Activated T-cell treated with anti-CD3 and anti-CD28 coated beads, Interleukin-2, amount 50 U/mL, for 48 hours (primary cell): ENCODE measurements at regions not wholly inside any gene's neighbourhood (a gene's known extent, or its start where the extent isn't known, plus 50 kb on each side); places are given as distances from the start of the nearest gene placed in this dataset.

Experiments used
- DNase-seq, 2 experiments: peaks; one replicate each; pipeline ENCODE4 v3.0.0-alpha.2; 2020

DNA sequence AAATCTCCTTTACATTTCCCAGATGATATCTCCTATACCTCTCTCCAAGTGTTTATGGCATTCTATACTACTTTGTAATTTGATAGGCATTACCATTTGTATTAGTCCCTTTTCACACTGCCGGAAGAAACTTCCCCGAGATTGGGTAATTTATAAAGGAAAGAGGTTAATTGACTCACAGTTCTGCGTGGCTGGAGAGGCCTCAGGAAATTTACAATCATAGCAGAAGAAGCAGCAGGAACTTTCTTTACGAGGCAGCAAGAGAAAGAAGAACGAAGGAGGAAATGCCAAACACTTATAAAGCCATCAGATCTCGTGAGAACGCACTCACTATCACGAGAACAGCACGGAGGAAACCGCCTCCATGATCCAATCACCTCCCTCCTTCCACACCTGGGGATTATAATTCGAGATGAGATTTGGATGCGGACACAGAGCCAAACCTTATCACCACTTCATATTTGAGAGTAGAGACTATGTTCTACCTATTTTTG lies 1194.6 kb downstream of the SORCS1 start:
- no peak for DNase-seq

DNA sequence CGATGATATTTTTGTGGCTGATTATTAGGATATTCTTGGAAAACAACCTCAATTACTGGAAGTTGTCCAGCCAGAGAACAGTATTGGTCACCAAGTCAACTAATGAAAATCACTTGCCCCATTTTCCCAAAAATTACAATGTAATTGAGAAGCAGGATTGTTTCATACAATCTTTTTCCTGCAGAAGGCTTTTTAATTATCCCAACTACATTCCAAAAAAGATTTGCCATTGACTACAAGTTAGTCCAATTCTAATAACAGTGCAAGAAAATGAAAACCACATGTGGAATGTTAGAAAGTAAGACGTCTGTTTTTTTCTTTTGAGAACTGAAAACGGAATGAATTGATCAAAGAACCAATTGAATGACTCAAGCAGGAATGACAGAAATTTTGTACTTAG lies 1195.8 kb downstream of the SORCS1 start:
- no peak for DNase-seq

DNA sequence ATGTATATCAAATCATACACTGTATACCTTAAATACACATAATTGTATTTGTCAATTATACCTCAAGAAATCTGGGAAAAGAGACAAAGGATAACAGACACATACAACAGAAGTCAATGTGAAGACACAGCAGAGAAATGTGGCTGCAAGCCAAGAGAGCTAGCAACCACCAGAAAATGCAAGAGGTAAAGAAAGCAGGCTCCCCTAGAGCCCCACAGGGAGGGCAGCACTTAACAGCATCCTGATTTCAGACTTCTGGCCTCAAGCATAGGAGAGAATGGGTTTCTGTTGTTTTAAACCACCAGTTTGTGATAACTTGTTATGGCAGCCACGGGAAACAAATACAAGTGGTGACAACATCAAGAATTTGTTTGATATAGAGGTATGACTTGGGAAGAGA lies 1197.2 kb downstream of the SORCS1 start:
- DNase-seq, result no peak

DNA sequence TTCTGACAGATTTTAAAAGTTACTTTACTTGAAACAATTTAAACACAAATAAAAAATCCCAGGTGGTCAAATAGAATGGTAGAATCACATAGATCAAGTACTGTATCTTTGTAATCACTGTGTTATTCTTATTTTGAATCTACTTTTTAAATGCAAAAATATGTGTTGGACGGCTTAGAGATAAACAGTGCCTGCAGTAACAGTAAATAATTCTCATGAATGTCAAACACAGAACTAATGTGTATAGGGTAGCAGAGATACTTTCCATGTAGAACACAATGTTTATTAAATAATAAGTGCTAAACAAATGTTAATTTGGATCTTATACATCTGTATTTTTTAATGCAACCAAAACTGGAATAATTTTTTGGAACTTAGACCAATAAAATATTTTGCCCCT lies 1199.4 kb downstream of the SORCS1 start:
- DNase-seq, result no peak

DNA sequence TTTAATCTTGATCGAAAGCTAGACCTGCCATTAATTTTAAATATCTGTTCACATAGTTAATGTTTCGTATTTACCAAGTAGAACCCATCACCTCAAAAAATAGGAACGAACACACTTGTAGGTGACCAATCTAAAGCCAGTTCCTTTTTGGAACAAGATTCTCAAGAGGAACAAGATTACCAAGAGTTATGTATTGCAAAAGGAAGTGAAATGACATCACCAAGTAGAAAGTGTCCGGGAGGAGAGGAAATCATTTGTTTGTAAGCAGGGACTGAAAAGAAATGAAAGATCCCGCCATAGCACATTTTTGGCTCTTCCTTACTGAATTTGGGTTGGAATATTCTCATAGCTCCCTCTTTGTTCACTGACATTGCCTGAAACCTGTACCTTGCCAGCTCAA lies 1200.5 kb downstream of the SORCS1 start:
- no peak for DNase-seq

DNA sequence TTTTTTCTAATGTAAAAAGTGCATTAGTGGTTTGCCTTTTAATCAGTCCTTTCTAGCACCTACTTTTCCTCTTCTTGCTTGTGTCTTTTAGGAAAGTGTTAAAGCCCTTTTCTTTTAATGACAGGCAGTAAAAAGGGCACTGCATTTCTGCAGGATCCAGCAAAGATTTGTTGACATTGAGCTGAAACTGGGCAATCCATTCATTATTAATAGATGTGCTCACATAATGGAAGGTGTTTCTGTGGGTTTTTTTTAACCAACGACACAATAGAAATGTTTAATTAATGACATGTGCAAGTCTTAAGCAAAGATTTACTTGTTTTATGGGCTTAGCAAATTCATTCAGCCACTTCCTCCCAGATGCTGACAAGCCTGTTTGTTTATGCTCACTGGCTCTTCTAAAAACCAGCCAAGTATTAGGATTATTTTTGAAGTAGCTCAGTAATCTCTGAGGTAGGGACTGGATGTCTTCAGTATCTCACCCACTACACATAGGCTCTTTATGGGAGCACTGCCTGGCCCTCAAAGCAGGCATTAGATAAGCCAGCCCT lies 1201.1 kb downstream of the SORCS1 start:
- DNase-seq, result no peak

DNA sequence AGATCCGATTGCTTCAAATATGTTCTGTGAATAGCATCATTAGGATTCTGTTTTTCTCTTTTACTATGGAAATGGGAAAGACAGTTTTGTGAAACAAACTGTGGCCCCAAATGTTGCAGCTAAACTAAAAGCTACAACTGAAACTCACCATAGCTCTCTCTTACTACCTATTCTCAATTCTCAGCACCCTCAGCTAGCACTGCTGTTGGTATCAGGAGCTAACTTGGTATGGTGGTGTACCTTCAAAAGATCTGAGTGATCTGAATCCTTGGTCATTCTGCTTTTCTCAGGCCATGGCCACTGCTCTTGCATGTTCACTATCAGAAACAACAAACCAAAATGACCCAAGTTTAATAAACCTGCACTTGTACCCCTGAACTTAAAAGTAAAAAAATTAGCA lies 1208.0 kb downstream of the SORCS1 start:
- no peak for DNase-seq

DNA sequence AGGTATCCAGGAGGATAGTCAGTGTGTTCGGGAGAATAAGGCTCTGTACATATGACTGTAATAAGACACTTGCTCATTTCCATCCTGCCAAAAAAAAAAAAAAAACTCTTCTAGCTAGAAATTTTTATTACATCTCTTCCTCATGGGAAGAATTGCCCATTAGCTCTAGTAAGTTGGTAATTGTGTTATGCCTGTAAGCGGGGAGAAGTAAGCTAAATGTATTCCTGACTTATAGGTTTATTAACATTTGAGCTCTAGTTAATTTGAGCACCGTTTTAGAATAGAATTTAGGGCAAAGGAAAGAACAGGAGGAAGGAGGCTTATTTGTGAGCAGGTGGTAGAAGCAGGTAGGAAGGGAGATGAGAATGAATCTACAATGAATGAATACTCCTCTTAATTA lies 1210.6 kb downstream of the SORCS1 start:
- no peak for DNase-seq

DNA sequence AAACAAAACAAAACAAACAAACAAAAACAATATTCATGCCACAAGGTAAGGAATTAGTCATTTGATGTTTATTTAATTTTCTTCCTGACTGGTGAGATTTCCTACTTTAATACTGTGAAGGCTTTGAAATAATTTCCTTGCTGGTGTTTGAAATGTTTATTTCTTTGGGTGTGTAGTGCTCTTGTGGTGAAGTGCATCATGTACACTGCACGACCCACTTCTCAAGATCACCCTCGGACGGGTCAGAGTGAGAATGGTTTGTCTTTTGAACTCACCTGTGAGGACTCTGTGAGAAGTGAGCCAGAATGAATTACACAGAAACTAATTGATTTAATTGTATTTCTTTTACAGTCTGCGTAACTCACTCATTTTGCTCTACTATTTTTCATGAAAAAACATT lies 1211.5 kb downstream of the SORCS1 start:
- no peak for DNase-seq

DNA sequence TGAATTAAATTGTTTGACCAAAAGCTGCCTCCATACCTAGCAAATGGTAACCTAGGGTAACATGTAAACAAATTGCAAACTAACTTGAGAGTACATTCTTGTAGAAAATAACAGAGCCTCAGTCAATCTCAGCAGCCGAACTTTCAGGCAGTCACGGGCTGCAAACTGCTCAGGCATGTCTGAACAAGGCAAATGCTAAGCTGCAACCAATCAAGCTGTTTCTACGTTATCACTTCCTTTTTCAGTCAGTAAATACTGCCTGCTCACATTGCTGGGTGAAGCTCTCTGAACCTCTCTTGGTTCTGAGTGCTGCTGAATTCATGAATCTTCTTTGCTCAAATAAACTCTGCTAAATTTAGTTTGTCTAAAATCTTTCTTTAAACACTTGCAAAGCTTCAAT lies 1212.4 kb downstream of the SORCS1 start:
- DNase-seq, result no peak

DNA sequence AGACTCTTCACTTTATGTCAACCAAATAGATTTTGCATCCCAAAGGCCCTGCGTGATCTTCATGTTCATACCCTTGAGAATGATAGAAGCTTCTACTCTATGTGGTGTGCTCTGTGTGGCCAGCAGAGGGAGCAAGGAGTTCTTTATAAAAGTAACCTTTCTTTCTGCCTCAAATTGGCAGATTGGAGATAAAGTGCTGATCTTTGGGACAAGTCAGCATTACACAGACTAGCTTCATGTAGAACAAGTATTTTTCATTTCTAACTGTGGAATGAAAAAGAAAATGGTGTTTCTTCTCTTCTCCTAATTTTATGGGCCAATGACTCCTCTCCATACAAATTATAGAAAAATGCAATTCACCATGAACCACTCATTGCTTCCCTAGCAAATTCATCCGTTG lies 1214.1 kb downstream of the SORCS1 start:
- DNase-seq, result peak; percentile 17 to 21

DNA sequence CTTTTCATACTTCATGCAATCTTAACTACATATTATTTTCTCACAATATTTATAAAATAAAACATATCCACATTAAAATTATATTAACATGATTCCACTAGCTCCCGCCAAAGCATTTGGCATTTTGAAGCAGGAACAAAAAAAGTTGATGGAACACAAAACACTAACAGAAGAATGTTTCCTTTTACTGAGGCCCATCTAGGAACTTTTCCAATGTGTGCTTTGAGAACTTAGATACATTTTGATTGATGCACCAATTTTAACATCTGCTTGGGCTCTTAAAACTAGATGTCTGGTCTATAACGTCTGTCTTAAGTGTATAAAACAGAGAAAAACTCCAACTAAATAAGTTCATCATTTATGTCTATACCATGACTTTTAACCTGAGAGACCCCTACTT lies 1214.8 kb downstream of the SORCS1 start:
- DNase-seq, result no peak

DNA sequence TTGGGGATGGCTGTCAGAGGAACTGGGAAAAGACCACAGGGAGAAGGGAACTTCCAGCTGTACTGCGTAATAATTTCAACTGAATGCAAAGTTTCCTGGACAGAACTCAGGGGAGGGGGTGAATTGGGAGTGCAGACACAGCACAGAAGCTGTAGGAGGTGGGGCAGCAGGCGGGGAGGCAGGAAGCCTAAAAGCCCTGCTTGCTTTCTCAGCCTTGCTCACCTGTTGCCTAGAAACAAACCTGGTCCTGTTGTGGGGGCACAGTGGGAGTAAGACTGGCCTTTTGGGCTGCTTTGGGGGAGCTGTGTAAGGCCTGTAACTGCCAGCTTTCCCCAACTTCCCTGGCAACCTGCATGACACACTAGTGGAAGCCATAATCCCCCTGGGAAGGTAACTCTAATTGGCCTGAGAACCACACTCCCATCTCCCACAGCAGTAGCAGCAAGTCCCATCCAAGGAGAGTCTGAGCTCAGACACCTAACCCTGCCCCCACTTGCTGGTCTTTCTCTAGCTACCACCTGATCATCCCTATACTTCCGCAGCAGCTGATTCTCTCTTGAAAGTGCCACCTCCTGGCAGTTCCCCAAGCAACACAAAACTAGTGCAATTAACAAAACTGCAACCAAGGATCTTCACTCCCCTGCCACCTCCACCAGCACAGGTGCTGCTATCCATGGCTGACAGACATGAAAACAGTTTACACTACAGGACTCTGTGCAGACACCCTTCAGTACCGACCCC lies 1239.3 kb downstream of the SORCS1 start:
- DNase-seq, result no peak

DNA sequence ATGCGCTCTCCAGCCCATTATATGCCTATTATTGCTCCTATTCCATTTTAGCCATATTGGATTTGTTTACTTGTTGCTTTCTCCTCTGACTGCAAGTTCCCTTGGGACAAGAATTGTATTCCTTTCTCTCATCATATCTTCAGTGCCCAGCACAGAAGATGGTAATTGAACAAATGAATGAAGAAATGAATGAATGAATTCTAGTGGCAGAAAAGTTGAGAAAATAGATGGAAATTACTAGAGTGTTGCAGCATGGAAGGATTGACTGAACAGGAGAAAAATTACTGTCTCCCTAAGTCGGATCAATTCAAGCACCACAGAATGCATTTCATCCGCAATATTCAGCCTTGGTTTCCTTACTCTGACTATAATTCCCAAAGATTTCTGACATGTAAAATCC lies 1243.2 kb downstream of the SORCS1 start:
- no peak for DNase-seq

DNA sequence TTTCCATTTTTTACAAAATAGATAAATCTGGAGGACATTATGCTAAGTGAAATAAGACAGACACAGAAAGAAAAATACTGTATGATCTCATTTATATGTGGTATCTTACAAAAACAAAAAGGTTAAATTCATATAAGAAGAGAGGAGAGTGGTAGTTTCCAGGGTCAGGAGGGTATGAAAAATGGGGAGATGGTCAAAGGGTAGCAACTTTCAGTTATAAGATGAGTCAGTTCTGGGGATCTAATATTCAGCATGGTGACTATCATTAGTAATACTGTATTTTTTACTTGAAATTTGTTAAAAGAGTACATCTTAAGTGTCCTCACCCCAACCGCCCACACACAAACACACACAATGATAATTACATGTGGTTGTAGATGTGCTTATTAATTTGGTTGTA lies 1250.1 kb downstream of the SORCS1 start:
- DNase-seq, result no peak

DNA sequence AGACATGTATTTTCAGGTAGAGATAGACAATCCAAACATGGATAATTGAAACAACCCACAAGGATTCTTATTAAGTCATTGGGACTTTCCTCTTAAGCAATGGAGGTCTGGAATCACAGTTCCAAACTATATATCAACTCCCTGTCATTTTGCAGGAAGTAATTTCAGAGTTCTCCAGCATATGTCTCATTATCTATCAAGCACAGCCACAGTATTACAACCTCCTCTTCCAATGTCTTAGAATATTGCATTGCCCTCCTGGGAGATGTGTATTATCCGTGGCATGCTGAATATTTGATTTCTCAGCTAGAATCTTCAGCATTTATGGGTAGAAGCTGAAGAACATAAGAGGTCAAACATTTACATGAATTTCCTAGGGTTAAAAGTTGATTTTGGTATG lies 1255.8 kb downstream of the SORCS1 start:
- no peak for DNase-seq

DNA sequence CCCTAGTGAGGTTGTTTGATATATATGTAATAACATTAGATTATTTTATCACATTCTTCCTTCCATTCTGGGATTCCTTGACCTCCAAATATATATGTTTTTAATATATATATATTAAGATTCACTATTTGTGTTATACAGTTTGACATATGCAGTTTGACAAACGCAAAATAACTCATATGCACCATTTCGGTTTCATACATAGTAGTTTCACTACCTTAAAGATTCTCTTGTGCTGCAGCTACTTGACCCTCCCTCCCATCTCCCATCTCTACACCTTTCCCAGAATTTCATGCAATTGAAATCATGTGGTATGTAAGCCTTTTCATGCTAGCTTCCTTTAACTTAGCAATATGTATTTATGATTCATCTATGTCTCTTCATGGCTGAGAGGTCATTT lies 1244.4 kb downstream of the SORCS3 start:
- no peak for DNase-seq

DNA sequence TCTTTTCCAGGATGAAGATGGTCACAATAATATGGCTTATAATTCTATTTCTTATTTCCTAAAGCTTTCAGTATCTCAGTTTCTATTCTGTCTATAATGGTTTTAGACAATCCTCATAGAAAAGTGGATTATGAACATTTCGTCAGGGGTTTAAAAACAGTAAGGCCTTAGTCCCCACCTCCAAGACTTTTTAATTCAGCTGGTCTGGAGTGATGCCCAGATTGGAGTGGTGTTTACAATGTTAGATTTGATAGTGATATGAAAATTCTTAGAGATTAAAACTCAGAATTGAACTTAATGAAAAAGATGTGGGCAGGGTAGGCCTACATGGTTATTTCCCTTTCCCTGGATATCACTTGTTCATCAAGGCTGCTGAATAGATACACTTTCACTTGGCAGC lies 1238.3 kb downstream of the SORCS3 start:
- no peak for DNase-seq

DNA sequence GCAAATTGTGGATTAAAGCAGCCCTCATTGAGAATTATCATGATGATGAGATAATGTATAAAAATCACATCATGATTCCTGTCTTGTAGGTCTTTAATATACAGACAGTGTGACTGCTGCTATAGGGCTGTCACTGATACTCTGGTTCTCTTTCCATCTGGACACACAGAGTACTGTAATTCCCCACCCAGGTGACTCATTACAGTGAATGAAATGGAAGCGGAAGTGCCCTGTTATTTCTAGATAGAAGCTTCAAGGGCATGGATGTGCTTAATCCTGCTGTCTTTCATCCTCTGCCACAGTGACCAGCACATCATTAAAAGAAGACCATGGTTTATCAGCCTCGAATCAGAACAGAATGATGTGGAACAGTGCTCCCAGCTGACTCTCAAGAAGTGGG lies 1234.0 kb downstream of the SORCS3 start:
- DNase-seq, result no peak

DNA sequence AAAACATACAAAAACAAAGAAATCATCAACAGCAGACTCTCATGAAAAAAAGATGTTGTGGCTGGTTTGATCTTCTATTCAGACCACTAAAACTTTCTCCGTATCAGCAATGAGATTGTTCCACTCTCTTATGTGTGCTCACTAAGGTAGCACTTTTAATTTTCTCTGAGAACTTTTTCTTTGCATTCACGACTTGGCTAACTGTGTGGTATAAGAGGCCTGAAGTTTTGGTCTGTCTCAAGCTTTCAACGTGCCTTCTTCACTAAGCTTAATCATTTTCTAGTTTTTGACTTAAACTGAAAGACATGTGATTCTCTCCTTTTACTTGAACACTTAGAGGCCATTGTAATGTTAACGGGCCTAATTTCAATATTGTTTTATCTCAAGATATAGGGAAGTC lies 1231.6 kb downstream of the SORCS3 start:
- DNase-seq, result no peak

DNA sequence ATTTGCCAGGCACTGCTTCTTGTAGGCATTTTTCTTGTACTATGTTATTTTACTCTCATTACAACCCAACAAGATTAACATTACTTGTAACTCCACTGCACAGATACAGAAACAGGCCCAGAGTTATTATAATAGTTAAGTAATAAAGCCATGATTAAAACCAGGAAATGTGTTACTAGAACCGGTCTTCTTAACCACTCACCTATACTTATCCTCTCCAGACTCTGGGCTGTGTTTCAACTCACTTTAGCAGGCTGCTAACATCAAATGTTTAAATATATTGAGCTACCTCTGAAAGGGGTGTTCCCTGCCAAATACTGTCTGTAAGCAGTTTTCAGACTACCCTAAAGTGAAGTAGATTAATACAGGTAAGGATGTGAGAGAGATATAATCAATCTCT lies 1227.8 kb downstream of the SORCS3 start:
- DNase-seq, result no peak

DNA sequence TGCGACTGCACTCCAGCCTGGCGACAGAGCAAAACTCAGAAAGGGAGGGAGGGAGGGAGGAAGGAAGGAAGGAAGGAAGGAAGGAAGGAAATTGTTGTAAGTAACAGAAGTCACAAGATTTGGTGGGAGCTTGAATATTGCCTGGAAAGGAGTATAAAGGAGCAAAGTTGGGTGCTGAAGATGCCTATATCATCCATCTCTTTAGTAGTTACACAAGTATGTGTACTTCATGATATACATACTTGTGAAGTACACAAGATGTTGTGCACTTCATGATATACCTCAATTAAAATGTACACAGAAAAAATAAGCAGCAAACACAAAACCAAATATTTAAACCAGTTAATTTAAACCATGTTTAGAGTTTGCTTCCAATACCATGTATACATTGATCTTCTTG lies 1223.8 kb downstream of the SORCS3 start:
- DNase-seq, result no peak

DNA sequence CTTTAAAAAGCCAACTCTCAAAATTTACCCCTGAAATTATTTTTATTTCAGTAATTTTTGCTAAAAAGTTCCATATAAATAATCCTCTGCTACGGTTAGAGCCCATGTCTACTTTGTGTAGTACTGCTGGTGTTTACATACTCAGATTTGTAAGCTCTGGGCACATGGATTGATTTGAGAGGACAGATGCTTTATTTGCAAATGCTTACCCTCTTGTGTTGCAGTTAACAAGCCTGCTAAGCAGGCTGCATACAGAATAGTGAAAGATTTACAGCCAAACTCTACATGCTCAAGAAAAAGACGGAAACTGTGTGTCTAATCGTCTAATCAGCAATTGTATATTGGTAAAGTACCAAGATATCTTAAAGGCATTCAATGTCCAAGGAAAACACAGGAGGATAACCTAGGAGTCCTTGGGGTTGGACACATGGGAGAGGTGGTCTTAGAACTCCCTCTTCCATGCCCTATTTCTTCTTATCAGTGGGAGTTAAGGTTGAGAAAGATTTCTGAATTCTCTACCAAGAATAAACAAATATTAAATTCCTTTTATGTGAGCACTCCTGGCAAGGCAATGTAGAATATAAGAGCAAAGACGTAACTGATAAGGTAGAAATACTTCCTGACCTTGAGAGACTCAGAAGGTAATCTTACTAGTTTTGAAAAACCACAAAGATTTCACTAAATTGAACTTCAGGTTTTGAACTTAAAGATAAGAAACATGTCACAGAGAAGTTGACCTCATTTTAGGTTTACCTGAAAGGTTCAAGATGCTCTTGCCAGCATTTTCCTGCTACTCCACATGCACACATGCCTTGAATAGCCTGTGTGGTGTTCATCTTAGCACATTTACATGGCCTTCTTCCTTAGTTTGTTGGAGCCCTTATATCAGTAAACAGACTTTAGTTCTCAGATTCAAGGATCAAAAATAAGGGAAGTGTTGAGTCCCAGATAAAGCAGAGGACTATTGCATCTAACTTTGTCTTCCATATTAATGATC lies 1216.5 kb downstream of the SORCS3 start:
- DNase-seq, result no peak

DNA sequence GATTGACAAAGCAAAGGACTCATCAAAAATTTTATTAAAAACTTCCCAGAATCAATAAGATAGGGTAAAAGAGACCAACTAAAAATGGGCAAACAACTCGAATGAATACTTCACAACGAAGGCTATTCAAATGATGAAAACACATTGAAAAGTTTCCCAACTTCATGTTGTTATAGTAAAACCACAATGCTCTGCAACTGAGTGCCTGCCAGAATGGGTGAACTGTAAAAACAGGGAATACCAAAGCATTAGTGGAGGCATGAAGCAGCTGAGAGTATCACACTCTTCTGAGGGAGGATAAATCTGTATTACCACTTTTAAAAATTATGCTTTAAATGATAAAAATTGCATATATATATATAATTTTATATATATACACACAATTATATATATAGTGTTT lies 1214.7 kb downstream of the SORCS3 start:
- DNase-seq, result no peak
